SK-N-SH treated with all-trans-retinoic acid at 6 μM for 48 hours (cell line): ENCODE measurements at regions not wholly inside any gene's neighbourhood (a gene's known extent, or its start where the extent isn't known, plus 50 kb on each side); places are given as distances from the start of the nearest gene placed in this dataset.

ENCODE experiments used
- PATZ1 ChIP-seq: fragments of 250-450 bp; sonication (Bioruptor Pico); IDR thresholded peaks from 2 replicates; pipeline ENCODE4 v1.8.0; 2020; ENCODE audit warnings: mild to moderate bottlenecking, moderate library complexity, borderline replicate concordance
- SNAI2 ChIP-seq: fragments of 250-450 bp; sonication (Bioruptor Pico); IDR thresholded peaks from 2 replicates; pipeline ENCODE4 v1.5.0; 2020; ENCODE audit warnings: mild to moderate bottlenecking, moderate library complexity
- ZFP3 ChIP-seq: fragments of 250-450 bp; sonication (Bioruptor Pico); IDR thresholded peaks from 2 replicates; pipeline ENCODE4 v1.5.0; 2020; ENCODE audit warnings: mild to moderate bottlenecking, moderate library complexity
- ZNF565 ChIP-seq: fragments of 450-650 bp; formaldehyde crosslinking; conservative IDR thresholded peaks from 2 replicates; pipeline ENCODE4 v1.5.0; 2020; ENCODE audit warnings: low read depth, mild to moderate bottlenecking, moderate library complexity
- ZNF70 ChIP-seq: fragments of 450-650 bp; formaldehyde crosslinking; IDR thresholded peaks from 2 replicates; pipeline ENCODE4 v1.5.0; 2020; ENCODE audit warnings: mild to moderate bottlenecking, moderate library complexity
- ZNF8 ChIP-seq: fragments of 450-650 bp; formaldehyde crosslinking; IDR thresholded peaks from 2 replicates; pipeline ENCODE4 v1.5.0; 2020; ENCODE audit warnings: mild to moderate bottlenecking, moderate library complexity

GRCh38 chr6:133804265-133804664 lies 84.6 kb upstream of the TCF21 start:
- TF ChIP-seq ZFP3 (CRISPR knock-in tag), result no peak
- no peak for TF ChIP-seq PATZ1
- TF ChIP-seq ZNF565 (CRISPR knock-in tag), result no peak
- TF ChIP-seq ZNF70 (CRISPR knock-in tag), result no peak
- no peak for TF ChIP-seq SNAI2 (CRISPR knock-in tag)
- TF ChIP-seq ZNF8 (CRISPR knock-in tag), result no peak
